Activated CD8-positive, alpha-beta T cell treated with anti-CD3 and anti-CD28 coated beads for 36 hours (primary cell): ENCODE measurements at regions not wholly inside any gene's neighbourhood (a gene's known extent, or its start where the extent isn't known, plus 50 kb on each side); places are given as distances from the start of the nearest gene placed in this dataset.

ENCODE experiments used
- ATAC-seq: fragments of 200-7000 bp; cut with Tn5 transposase; one replicate; pipeline ENCODE4 v1.10.0; 2021; ENCODE audit warnings: mild to moderate bottlenecking, moderate library complexity
- CTCF ChIA-PET: fragments of 350-600 bp; sonication (Branson Sonifier 250); formaldehyde crosslinking; loops from one replicate; lab custom pipeline; 2021; ENCODE audit warnings: antibody characterized with exemption; lab: Charles Lee
- POLR2A ChIA-PET: fragments of 350-600 bp; sonication (Branson Sonifier 250); formaldehyde crosslinking; loops from one replicate; lab custom pipeline; 2021; ENCODE audit warnings: antibody characterized with exemption; lab: Charles Lee
- DNase-seq: peaks from one replicate; pipeline ENCODE4 v3.0.0-alpha.2; 2020
- H3K27ac Mint-ChIP-seq: one replicate; pipeline ENCODE4 v1.8.0; 2021; ENCODE audit warnings: mild to moderate bottlenecking, mixed read lengths
- H3K27me3 Mint-ChIP-seq: one replicate; pipeline ENCODE4 v1.8.0; 2021; ENCODE audit warnings: mixed read lengths
- H3K36me3 Mint-ChIP-seq: one replicate; pipeline ENCODE4 v1.8.0; 2021; ENCODE audit warnings: low read depth, mixed read lengths
- H3K4me1 Mint-ChIP-seq: one replicate; pipeline ENCODE4 v1.8.0; 2021; ENCODE audit warnings: low read depth, mixed read lengths
- H3K4me3 Mint-ChIP-seq: one replicate; pipeline ENCODE4 v1.8.0; 2021; ENCODE audit warnings: mild to moderate bottlenecking, moderate library complexity, mixed read lengths
- H3K9me3 Mint-ChIP-seq: one replicate; pipeline ENCODE4 v1.8.0; 2021; ENCODE audit warnings: mixed read lengths
- CTCF ChIP-seq: fragments of 200-600 bp; IDR thresholded peaks from one replicate; pipeline ENCODE4 v1.8.0; 2022; ENCODE audit warnings: antibody characterized with exemption, mild to moderate bottlenecking
- intact Hi-C: fragments of 100-400 bp; cut with micrococcal nuclease; formaldehyde crosslinking; loops from one replicate; pipeline ENCODE4 v1.10.0; 2022

GRCh38 chr3:110790631-110791030 is 281.0 kb upstream of the NECTIN3 start:
- POLR2A ChIA-PET, result no interaction called here

GRCh38 chr3:110791995-110792686 is 279.5 kb upstream of the NECTIN3 start:
- no peaks in the 10 kb centered on the region for H3K9me3 Mint-ChIP-seq
- DNase-seq (no peak), ATAC-seq (no peak)
- H3K36me3 Mint-ChIP-seq, result no peaks in the 10 kb centered on the region
- intact Hi-C loops, result no loop called here
- ChIA-PET CTCF (no interaction called here), POLR2A (no interaction called here)
- no peak overlapping the region for H3K27ac Mint-ChIP-seq
- H3K4me3 Mint-ChIP-seq, result no peak overlapping the region
- TF ChIP-seq CTCF, result no peak
- H3K27me3 Mint-ChIP-seq, result peaks cover 4% of the 10 kb centered on the region
- peaks cover 2% of the 10 kb centered on the region for H3K4me1 Mint-ChIP-seq

More at GRCh38 chr3:110790631-110791030, 281.0 kb upstream of the NECTIN3 start:
- no peaks in the 10 kb centered on the region for H3K36me3 Mint-ChIP-seq
- peaks cover 4% of the 10 kb centered on the region for H3K27me3 Mint-ChIP-seq
- DNase-seq (no peak), ATAC-seq (no peak)
- peaks cover 2% of the 10 kb centered on the region for H3K4me1 Mint-ChIP-seq
- H3K27ac Mint-ChIP-seq, result no peak overlapping the region
- intact Hi-C loops, result no loop called here
- no peak for TF ChIP-seq CTCF
- H3K4me3 Mint-ChIP-seq, result no peak overlapping the region
- CTCF ChIA-PET, result no interaction called here
- no peaks in the 10 kb centered on the region for H3K9me3 Mint-ChIP-seq

- no peaks in the 10 kb centered on the region for H3K9me3 Mint-ChIP-seq
- peaks cover 2% of the 10 kb centered on the region for H3K4me1 Mint-ChIP-seq
- H3K27ac Mint-ChIP-seq, result no peak overlapping the region
- intact Hi-C loops, result no loop called here
- H3K4me3 Mint-ChIP-seq, result no peak overlapping the region
- ATAC-seq (no peak), DNase-seq (no peak)
- peaks cover 3% of the 10 kb centered on the region for H3K27me3 Mint-ChIP-seq
- no peak for TF ChIP-seq CTCF
- ChIA-PET CTCF (no interaction called here), POLR2A (no interaction called here)
- H3K36me3 Mint-ChIP-seq, result no peaks in the 10 kb centered on the region
Measured at GRCh38 chr3:110793611-110794010, 278.0 kb upstream of the NECTIN3 start.

GRCh38 chr3:110795163-110795562 is 276.5 kb upstream of the NECTIN3 start:
- no peak for TF ChIP-seq CTCF
- no peak for DNase-seq
- no peak overlapping the region for H3K27ac Mint-ChIP-seq
- H3K4me1 Mint-ChIP-seq, result peaks cover 2% of the 10 kb centered on the region
- POLR2A ChIA-PET, result no interaction called here
- no peak for ATAC-seq
- no peak overlapping the region for H3K4me3 Mint-ChIP-seq
- peaks cover 3% of the 10 kb centered on the region for H3K27me3 Mint-ChIP-seq
- no peaks in the 10 kb centered on the region for H3K9me3 Mint-ChIP-seq
- intact Hi-C loops, result no loop called here
- CTCF ChIA-PET, result no interaction called here
- H3K36me3 Mint-ChIP-seq, result no peaks in the 10 kb centered on the region

- Mint-ChIP-seq H3K27me3 (peaks cover 5% of the 10 kb centered on the region), H3K27ac (no peak overlapping the region), H3K36me3 (no peaks in the 10 kb centered on the region), H3K9me3 (no peaks in the 10 kb centered on the region), H3K4me1 (no peaks in the 10 kb centered on the region), H3K4me3 (no peak overlapping the region)
- DNase-seq (no peak), ATAC-seq (no peak)
- CTCF ChIA-PET, result no interaction called here
- TF ChIP-seq CTCF, result no peak
- POLR2A ChIA-PET, result interaction anchor here (0.6 kb wide), 1 partner anchor 744 kb away, joined by 4 read pairs; no protein-coding TSS in a partner anchor
- intact Hi-C loops, result no loop called here
Measured at GRCh38 chr3:110799271-110799670, 272.3 kb upstream of the NECTIN3 start.
